ENCODE measurements at regions not wholly inside any gene's neighbourhood (a gene's known extent, or its start where the extent isn't known, plus 50 kb on each side); places are given as distances from the start of the nearest gene placed in this dataset.
"Not testable (repeated sequence)": the region's sequence is repeated elsewhere in the genome, so short reads cannot be mapped to it uniquely, and the experiment has no call there.

- in situ Hi-C loops (cut with HindIII; ENCODE audit: extremely low pct_ligation_motif_present, low pct_unique_long_range_greater_than_20kb); H3K27me3 ChIP-seq (ENCODE audit: control insufficient read depth in 1 of 2, insufficient read depth in 2 of 2, low read length in 2 of 2); CTCF ChIA-PET (ENCODE audit: low intra/inter-chr PET ratio, low total read pairs); H3K36me3 ChIP-seq (replicated peaks in 1 of 2; ENCODE audit: control insufficient read depth in 1 of 2, insufficient read depth in 2 of 2, low read length in 2 of 2); FAIRE-seq; H2AFZ ChIP-seq (ENCODE audit: low read length); intact Hi-C loops (cut with micrococcal nuclease; ENCODE audit: unreplicated experiment); H3K4me1 ChIP-seq (ENCODE audit: insufficient read depth, low read length); ATAC-seq; POLR2A ChIA-PET; DNase-seq (ENCODE audit: low spot score); H3K4me2 ChIP-seq (ENCODE audit: low read depth, low read length); H3K9me3 ChIP-seq (ENCODE audit: low read length); H3K9ac ChIP-seq (ENCODE audit: insufficient read depth, low read depth, low read length); H4K20me1 ChIP-seq (ENCODE audit: insufficient read depth, low read length); H3K4me3 ChIP-seq (replicated peaks in 1 of 3; ENCODE audit: insufficient read depth in 1 of 3, low read depth in 2 of 3, low read length in 3 of 3); H3K27ac ChIP-seq (ENCODE audit: extremely low read length, insufficient read depth, low read length); BruUV-seq (replicated peaks); H3K79me2 ChIP-seq (ENCODE audit: insufficient read depth, low read length): not testable (repeated sequence)
- no CpG with 5 or more reads among the region's 23 CpGs for WGBS (ENCODE audit: low lambda C conversion rate)
These were observed 582.6 kb downstream of the ANKRD30B start for GRCh38 chr18:15330600-15330999.

- H3K9ac ChIP-seq (ENCODE audit: insufficient read depth, low read depth, low read length); H3K36me3 ChIP-seq (replicated peaks in 1 of 2; ENCODE audit: control insufficient read depth in 1 of 2, insufficient read depth in 2 of 2, low read length in 2 of 2); CTCF ChIA-PET (ENCODE audit: low intra/inter-chr PET ratio, low total read pairs); POLR2A ChIA-PET; FAIRE-seq; H3K4me2 ChIP-seq (ENCODE audit: low read depth, low read length); ATAC-seq; H3K4me1 ChIP-seq (ENCODE audit: insufficient read depth, low read length); DNase-seq (ENCODE audit: low spot score); in situ Hi-C loops (cut with HindIII; ENCODE audit: extremely low pct_ligation_motif_present, low pct_unique_long_range_greater_than_20kb); BruUV-seq (replicated peaks); H3K4me3 ChIP-seq (replicated peaks in 1 of 3; ENCODE audit: insufficient read depth in 1 of 3, low read depth in 2 of 3, low read length in 3 of 3); H3K27me3 ChIP-seq (ENCODE audit: control insufficient read depth in 1 of 2, insufficient read depth in 2 of 2, low read length in 2 of 2); H2AFZ ChIP-seq (ENCODE audit: low read length); intact Hi-C loops (cut with micrococcal nuclease; ENCODE audit: unreplicated experiment); H3K27ac ChIP-seq (ENCODE audit: extremely low read length, insufficient read depth, low read length); H3K79me2 ChIP-seq (ENCODE audit: insufficient read depth, low read length); H4K20me1 ChIP-seq (ENCODE audit: insufficient read depth, low read length); H3K9me3 ChIP-seq (ENCODE audit: low read length): not testable (repeated sequence)
- 4% methylated on average over 4 of the region's 4 CpGs for WGBS (ENCODE audit: low lambda C conversion rate)
These were observed 627.7 kb downstream of the ANKRD30B start for GRCh38 chr18:15375671-15376070.

- H3K79me2 ChIP-seq (ENCODE audit: insufficient read depth, low read length); CTCF ChIA-PET (ENCODE audit: low intra/inter-chr PET ratio, low total read pairs); POLR2A ChIA-PET; DNase-seq (ENCODE audit: low spot score); H3K9ac ChIP-seq (ENCODE audit: insufficient read depth, low read depth, low read length); in situ Hi-C loops (cut with HindIII; ENCODE audit: extremely low pct_ligation_motif_present, low pct_unique_long_range_greater_than_20kb); H3K4me3 ChIP-seq (replicated peaks in 1 of 3; ENCODE audit: insufficient read depth in 1 of 3, low read depth in 2 of 3, low read length in 3 of 3); H3K4me1 ChIP-seq (ENCODE audit: insufficient read depth, low read length); H3K4me2 ChIP-seq (ENCODE audit: low read depth, low read length); H3K27me3 ChIP-seq (ENCODE audit: control insufficient read depth in 1 of 2, insufficient read depth in 2 of 2, low read length in 2 of 2); intact Hi-C loops (cut with micrococcal nuclease; ENCODE audit: unreplicated experiment); H2AFZ ChIP-seq (ENCODE audit: low read length); H4K20me1 ChIP-seq (ENCODE audit: insufficient read depth, low read length); ATAC-seq; FAIRE-seq; H3K36me3 ChIP-seq (replicated peaks in 1 of 2; ENCODE audit: control insufficient read depth in 1 of 2, insufficient read depth in 2 of 2, low read length in 2 of 2); BruUV-seq (replicated peaks); H3K27ac ChIP-seq (ENCODE audit: extremely low read length, insufficient read depth, low read length): not testable (repeated sequence)
- H3K9me3 ChIP-seq (ENCODE audit: low read length), result peaks cover 62% of the 10 kb centered on the region
- WGBS (ENCODE audit: low lambda C conversion rate), result 10% methylated on average over 4 of the region's 4 CpGs
These were observed 659.9 kb downstream of the ANKRD30B start for GRCh38 chr18:15407874-15408273.

Small RNA genes lying in the stretch of these regions (small RNA-seq; reads per million reads assigned to genes)
- gene RNU6-721P (ENCODE audit: insufficient read depth in 2 of 3, insufficient read length in 3 of 3, low read depth in 2 of 3, low replicate concordance in 1 of 3), result 0 reads per million in 3 experiments

Data from HepG2 (cell line).